WTC11 (cell line): ENCODE measurements at regions not wholly inside any gene's neighbourhood (a gene's known extent, or its start where the extent isn't known, plus 50 kb on each side); places are given as distances from the start of the nearest gene placed in this dataset.

Source experiments
- CBFB ChIP-seq: sonication (generic); formaldehyde crosslinking; IDR thresholded peaks from 2 replicates; pipeline ENCODE4 v1.8.1; 2022; ENCODE audit warnings: mild to moderate bottlenecking, low read depth, missing genetic modification reagents
- NFE2L1 ChIP-seq: sonication (generic); formaldehyde crosslinking; IDR thresholded peaks from 2 replicates; pipeline ENCODE4 v1.8.1; 2023; ENCODE audit warnings: missing genetic modification reagents
- NR1H2 ChIP-seq: sonication (generic); formaldehyde crosslinking; IDR thresholded peaks from 2 replicates; pipeline ENCODE4 v1.9.0; 2021; ENCODE audit warnings: mild to moderate bottlenecking, moderate library complexity, missing genetic modification reagents
- ZNF121 ChIP-seq: sonication (generic); formaldehyde crosslinking; IDR thresholded peaks from 2 replicates; pipeline ENCODE4 v1.8.0; 2023; ENCODE audit warnings: missing genetic modification reagents
- TF ChIP-seq, protein P1 (sequence below): fragments of 200-600 bp; IDR thresholded peaks from 2 replicates; pipeline ENCODE4 v1.8.0; 2022; ENCODE audit warnings: antibody characterized with exemption
- TF ChIP-seq, protein P2 (sequence below): fragments of 250-450 bp; sonication (Bioruptor Pico); IDR thresholded peaks from 2 replicates; pipeline ENCODE4 v1.9.0; 2021; ENCODE audit warnings: mild to moderate bottlenecking, borderline replicate concordance

DNA sequence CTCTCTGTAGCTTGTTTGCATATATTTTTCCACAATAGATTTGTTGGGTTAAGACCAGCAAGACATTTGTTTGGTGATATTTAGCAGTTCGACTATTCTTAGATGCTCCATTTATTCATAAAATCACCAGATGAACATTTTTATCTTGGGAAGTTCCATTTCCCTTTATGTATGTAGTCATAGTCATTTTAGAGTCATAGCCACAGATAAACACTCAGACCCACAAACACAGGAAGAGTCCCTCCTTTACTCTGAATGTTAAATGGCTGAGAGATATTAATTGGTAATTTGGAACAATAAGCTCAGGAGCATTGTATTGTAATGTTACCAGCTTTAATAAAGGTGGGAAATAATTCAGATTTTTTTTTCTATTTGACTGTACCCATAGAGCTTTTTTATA, 1608.7 kb downstream of the STIM2 start:
- TF ChIP-seq, protein P1, sequence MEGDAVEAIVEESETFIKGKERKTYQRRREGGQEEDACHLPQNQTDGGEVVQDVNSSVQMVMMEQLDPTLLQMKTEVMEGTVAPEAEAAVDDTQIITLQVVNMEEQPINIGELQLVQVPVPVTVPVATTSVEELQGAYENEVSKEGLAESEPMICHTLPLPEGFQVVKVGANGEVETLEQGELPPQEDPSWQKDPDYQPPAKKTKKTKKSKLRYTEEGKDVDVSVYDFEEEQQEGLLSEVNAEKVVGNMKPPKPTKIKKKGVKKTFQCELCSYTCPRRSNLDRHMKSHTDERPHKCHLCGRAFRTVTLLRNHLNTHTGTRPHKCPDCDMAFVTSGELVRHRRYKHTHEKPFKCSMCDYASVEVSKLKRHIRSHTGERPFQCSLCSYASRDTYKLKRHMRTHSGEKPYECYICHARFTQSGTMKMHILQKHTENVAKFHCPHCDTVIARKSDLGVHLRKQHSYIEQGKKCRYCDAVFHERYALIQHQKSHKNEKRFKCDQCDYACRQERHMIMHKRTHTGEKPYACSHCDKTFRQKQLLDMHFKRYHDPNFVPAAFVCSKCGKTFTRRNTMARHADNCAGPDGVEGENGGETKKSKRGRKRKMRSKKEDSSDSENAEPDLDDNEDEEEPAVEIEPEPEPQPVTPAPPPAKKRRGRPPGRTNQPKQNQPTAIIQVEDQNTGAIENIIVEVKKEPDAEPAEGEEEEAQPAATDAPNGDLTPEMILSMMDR = no peak
- TF ChIP-seq CBFB (no peak), NR1H2 (CRISPR knock-in tag) (no peak), ZNF121 (no peak), NFE2L1 (CRISPR knock-in tag) (no peak)
- TF ChIP-seq, protein P2, sequence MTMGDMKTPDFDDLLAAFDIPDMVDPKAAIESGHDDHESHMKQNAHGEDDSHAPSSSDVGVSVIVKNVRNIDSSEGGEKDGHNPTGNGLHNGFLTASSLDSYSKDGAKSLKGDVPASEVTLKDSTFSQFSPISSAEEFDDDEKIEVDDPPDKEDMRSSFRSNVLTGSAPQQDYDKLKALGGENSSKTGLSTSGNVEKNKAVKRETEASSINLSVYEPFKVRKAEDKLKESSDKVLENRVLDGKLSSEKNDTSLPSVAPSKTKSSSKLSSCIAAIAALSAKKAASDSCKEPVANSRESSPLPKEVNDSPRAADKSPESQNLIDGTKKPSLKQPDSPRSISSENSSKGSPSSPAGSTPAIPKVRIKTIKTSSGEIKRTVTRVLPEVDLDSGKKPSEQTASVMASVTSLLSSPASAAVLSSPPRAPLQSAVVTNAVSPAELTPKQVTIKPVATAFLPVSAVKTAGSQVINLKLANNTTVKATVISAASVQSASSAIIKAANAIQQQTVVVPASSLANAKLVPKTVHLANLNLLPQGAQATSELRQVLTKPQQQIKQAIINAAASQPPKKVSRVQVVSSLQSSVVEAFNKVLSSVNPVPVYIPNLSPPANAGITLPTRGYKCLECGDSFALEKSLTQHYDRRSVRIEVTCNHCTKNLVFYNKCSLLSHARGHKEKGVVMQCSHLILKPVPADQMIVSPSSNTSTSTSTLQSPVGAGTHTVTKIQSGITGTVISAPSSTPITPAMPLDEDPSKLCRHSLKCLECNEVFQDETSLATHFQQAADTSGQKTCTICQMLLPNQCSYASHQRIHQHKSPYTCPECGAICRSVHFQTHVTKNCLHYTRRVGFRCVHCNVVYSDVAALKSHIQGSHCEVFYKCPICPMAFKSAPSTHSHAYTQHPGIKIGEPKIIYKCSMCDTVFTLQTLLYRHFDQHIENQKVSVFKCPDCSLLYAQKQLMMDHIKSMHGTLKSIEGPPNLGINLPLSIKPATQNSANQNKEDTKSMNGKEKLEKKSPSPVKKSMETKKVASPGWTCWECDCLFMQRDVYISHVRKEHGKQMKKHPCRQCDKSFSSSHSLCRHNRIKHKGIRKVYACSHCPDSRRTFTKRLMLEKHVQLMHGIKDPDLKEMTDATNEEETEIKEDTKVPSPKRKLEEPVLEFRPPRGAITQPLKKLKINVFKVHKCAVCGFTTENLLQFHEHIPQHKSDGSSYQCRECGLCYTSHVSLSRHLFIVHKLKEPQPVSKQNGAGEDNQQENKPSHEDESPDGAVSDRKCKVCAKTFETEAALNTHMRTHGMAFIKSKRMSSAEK (CRISPR knock-in tag) = no peak
